IMR-90 (cell line): ENCODE measurements at regions not wholly inside any gene's neighbourhood (a gene's known extent, or its start where the extent isn't known, plus 50 kb on each side); places are given as distances from the start of the nearest gene placed in this dataset.

ENCODE experiments used
- ATAC-seq: fragments of 200-7000 bp; cut with Tn5 transposase; 2 replicates; pipeline ENCODE4 v1.9.1; 2020; ENCODE audit warnings: low read depth, mild to moderate bottlenecking, moderate library complexity
- BruUV-seq: library from RNA; stranded (reverse); fragments of 400-500 nt; replicated peaks from 2 replicates; lab custom pipeline; 2021; lab: Mats Ljungman, UMichigan
- CTCF ChIA-PET: fragments of 300-600 bp; formaldehyde crosslinking; extraction: SDS; loops from one replicate; lab custom pipeline; 2021; ENCODE audit warnings: antibody characterized with exemption; lab: Yijun Ruan, JAX
- POLR2A ChIA-PET: fragments of 300-600 bp; sonication (Branson Sonifier 250); formaldehyde crosslinking; loops from one replicate; lab custom pipeline; 2022; ENCODE audit warnings: antibody characterized with exemption; ENCODE audit not compliant: unreplicated experiment; lab: Charles Lee
- DNase-seq: peaks from one replicate; pipeline ENCODE4 v3.0.0; 2013
- H2AFZ ChIP-seq: replicated peaks from 2 replicates; pipeline ENCODE3; 2013; ENCODE audit warnings: low read length, mild to moderate bottlenecking; ENCODE audit not compliant: poor library complexity
- H2AK5ac ChIP-seq: 2 replicates; pipeline ENCODE4 v1.6.1; 2013; ENCODE audit warnings: low read depth, low read length, inconsistent platforms
- H2AK9ac ChIP-seq: replicated peaks from 2 replicates; pipeline ENCODE3; 2013; ENCODE audit warnings: mild to moderate bottlenecking, low read depth, low read length, moderate library complexity; ENCODE audit not compliant: poor library complexity
- H2BK120ac ChIP-seq: 2 replicates; pipeline ENCODE4 v1.6.1; 2013; ENCODE audit warnings: low read depth, low read length, inconsistent platforms
- H2BK15ac ChIP-seq: 3 replicates; pipeline ENCODE4 v1.6.1; 2013; ENCODE audit warnings: low read depth, low read length, inconsistent platforms
- H2BK20ac ChIP-seq: 2 replicates; pipeline ENCODE4 v1.6.1; 2013; ENCODE audit warnings: low read depth, mild to moderate bottlenecking, inconsistent platforms, low read length, moderate library complexity
- H2BK5ac ChIP-seq: 2 replicates; pipeline ENCODE4 v1.6.1; 2013; ENCODE audit warnings: mild to moderate bottlenecking, low read depth, low read length, inconsistent platforms; ENCODE audit not compliant: poor library complexity, severe bottlenecking
- H3K14ac ChIP-seq: replicated peaks from 2 replicates; pipeline ENCODE4 v1.6.1; 2013; ENCODE audit warnings: low read depth, low read length, inconsistent platforms
- H3K18ac ChIP-seq: 2 replicates; pipeline ENCODE4 v1.6.1; 2013; ENCODE audit warnings: low read depth, low read length, control low read depth
- H3K23ac ChIP-seq: 2 replicates; pipeline ENCODE4 v1.6.1; 2013; ENCODE audit warnings: low read depth, low read length, inconsistent platforms
- H3K27ac ChIP-seq: 2 replicates; pipeline ENCODE4 v1.5.1; 2013; ENCODE audit warnings: mild to moderate bottlenecking, control low read depth, low read length; ENCODE audit not compliant: insufficient read depth
- H3K27me3 ChIP-seq: 2 replicates; pipeline ENCODE4 v1.6.1; 2013; ENCODE audit warnings: low read length; ENCODE audit not compliant: control insufficient read depth, insufficient read depth
- H3K36me3 ChIP-seq: 2 replicates; pipeline ENCODE4 v1.6.1; 2013; ENCODE audit warnings: low read length, mixed read lengths; ENCODE audit not compliant: control insufficient read depth, insufficient read depth
- H3K4ac ChIP-seq: 2 replicates; pipeline ENCODE4 v1.6.1; 2013; ENCODE audit warnings: low read depth, low read length, inconsistent platforms
- H3K4me1 ChIP-seq: 2 replicates; pipeline ENCODE4 v1.6.1; 2013; ENCODE audit warnings: low read length, mixed read lengths; ENCODE audit not compliant: control insufficient read depth, insufficient read depth
- H3K4me2 ChIP-seq: 2 replicates; pipeline ENCODE4 v1.6.1; 2013; ENCODE audit warnings: low read depth, mild to moderate bottlenecking, control low read depth, low read length, moderate library complexity
- H3K4me3 ChIP-seq: 2 replicates; pipeline ENCODE4 v1.5.1; 2013; ENCODE audit warnings: low read depth, mild to moderate bottlenecking, control low read depth, low read length, moderate library complexity; ENCODE audit not compliant: insufficient read depth
- H3K56ac ChIP-seq: 2 replicates; pipeline ENCODE4 v1.6.1; 2013; ENCODE audit warnings: low read length, inconsistent platforms; ENCODE audit not compliant: insufficient read depth; ENCODE audit errors: extremely low read depth
- H3K79me1 ChIP-seq, 2 experiments: 2 replicates each; pipeline ENCODE4 v1.6.1; 2013; ENCODE audit warnings: low read length in 2 of 2, inconsistent platforms in 1 of 2, low read depth in 1 of 2
- H3K9ac ChIP-seq: 2 replicates; pipeline ENCODE4 v1.6.1; 2013; ENCODE audit warnings: low read depth, low read length, control low read depth
- H3K9me1 ChIP-seq: 2 replicates; pipeline ENCODE4 v1.6.1; 2013; ENCODE audit warnings: low read length, inconsistent platforms; ENCODE audit not compliant: insufficient read depth
- H3K9me3 ChIP-seq: 2 replicates; pipeline ENCODE4 v1.6.1; 2013; ENCODE audit warnings: low read length; ENCODE audit not compliant: control insufficient read depth, insufficient read depth
- H4K20me1 ChIP-seq: 2 replicates; pipeline ENCODE4 v1.6.1; 2013; ENCODE audit warnings: low read length, inconsistent platforms; ENCODE audit not compliant: insufficient read depth
- H4K5ac ChIP-seq: 2 replicates; pipeline ENCODE4 v1.6.1; 2013; ENCODE audit warnings: mild to moderate bottlenecking, low read depth, low read length, control low read depth
- H4K8ac ChIP-seq, 2 experiments: 2 replicates each; pipeline ENCODE4 v1.6.1; 2013; ENCODE audit warnings: low read depth in 2 of 2, low read length in 2 of 2, control low read depth in 1 of 2, inconsistent platforms in 1 of 2
- H4K91ac ChIP-seq: 2 replicates; pipeline ENCODE4 v1.6.1; 2013; ENCODE audit warnings: low read depth, low read length, inconsistent platforms; ENCODE audit not compliant: insufficient read depth
- BHLHE40 ChIP-seq: fragments of 150-350 bp; IDR thresholded peaks from 2 replicates; pipeline ENCODE4 v1.6.1; 2016; ENCODE audit warnings: mild to moderate bottlenecking, low read depth, low read length
- FOS ChIP-seq: fragments of 150-350 bp; IDR thresholded peaks from 2 replicates; pipeline ENCODE4 v1.6.1; 2016; ENCODE audit warnings: low read depth, low read length
- MAFK ChIP-seq: IDR thresholded peaks from 2 replicates; pipeline ENCODE4 v1.6.1; 2012; ENCODE audit warnings: low read depth, low read length, improper control_type of control experiment
- MAZ ChIP-seq: IDR thresholded peaks from 2 replicates; pipeline ENCODE4 v1.6.1; 2012; ENCODE audit warnings: low read depth, mild to moderate bottlenecking, low read length, improper control_type of control experiment, moderate library complexity, borderline replicate concordance
- NFE2L2 ChIP-seq: fragments of 150-350 bp; IDR thresholded peaks from 2 replicates; pipeline ENCODE4 v1.6.1; 2016; ENCODE audit warnings: low read depth, mild to moderate bottlenecking, low read length
- RAD21 ChIP-seq: IDR thresholded peaks from 2 replicates; pipeline ENCODE4 v1.6.1; 2012; ENCODE audit warnings: low read length, improper control_type of control experiment
- RCOR1 ChIP-seq: IDR thresholded peaks from 2 replicates; pipeline ENCODE4 v1.6.1; 2012; ENCODE audit warnings: mild to moderate bottlenecking, low read length, improper control_type of control experiment; ENCODE audit not compliant: insufficient replicate concordance
- RFX5 ChIP-seq: IDR thresholded peaks from 2 replicates; pipeline ENCODE4 v1.8.0; 2012; ENCODE audit warnings: low read depth, mild to moderate bottlenecking, low read length, moderate library complexity
- SMC3 ChIP-seq: fragments of 150-350 bp; IDR thresholded peaks from 2 replicates; pipeline ENCODE4 v1.6.1; 2016; ENCODE audit warnings: low read depth, mild to moderate bottlenecking, antibody characterized with exemption, low read length, moderate library complexity
- WGBS, 2 experiments: methylation state at CpG; one replicate each; pipeline versions ENCODE4 v1.1.5 to v1.1.7; 2013; ENCODE audit warnings: missing lambda C conversion rate in 2 of 2; ENCODE audit not compliant: insufficient read length in 1 of 2; ENCODE audit errors: extremely low coverage in 2 of 2; 5-methylcytosine and 5-hydroxymethylcytosine counted together
- dilution Hi-C: fragments of 300-500 bp; cut with HindIII; formaldehyde crosslinking; loops from one replicate; pipeline ENCODE4 v1.14.3; 2018; ENCODE audit warnings: low sequenced_read_pairs; ENCODE audit not compliant: unreplicated experiment
- in situ Hi-C: fragments of 300-500 bp; cut with MboI; formaldehyde crosslinking; loops from 3 replicates; pipeline ENCODE4 v1.14.3; 2019; ENCODE audit warnings: low sequenced_read_pairs, inconsistent platforms, mixed read lengths
- intact Hi-C: fragments of 100-400 bp; cut with micrococcal nuclease; formaldehyde crosslinking; loops from 2 replicates; pipeline ENCODE4 v1.10.0; 2022
- TF ChIP-seq, protein P1 (sequence below): conservative IDR thresholded peaks from 2 replicates; pipeline ENCODE4 v1.5.1; 2012; ENCODE audit warnings: mild to moderate bottlenecking, low read depth, low read length, improper control_type of control experiment
- TF ChIP-seq, protein P2 (sequence below): fragments of 150-350 bp; IDR thresholded peaks from 2 replicates; pipeline ENCODE4 v1.6.1; 2017; ENCODE audit warnings: mild to moderate bottlenecking, antibody characterized with exemption, low read length, low read depth
- TF ChIP-seq, protein P3 (sequence below): fragments of 150-350 bp; IDR thresholded peaks from 2 replicates; pipeline ENCODE4 v1.6.1; 2016; ENCODE audit warnings: low read depth, mild to moderate bottlenecking, low read length, moderate library complexity, borderline replicate concordance

DNA sequence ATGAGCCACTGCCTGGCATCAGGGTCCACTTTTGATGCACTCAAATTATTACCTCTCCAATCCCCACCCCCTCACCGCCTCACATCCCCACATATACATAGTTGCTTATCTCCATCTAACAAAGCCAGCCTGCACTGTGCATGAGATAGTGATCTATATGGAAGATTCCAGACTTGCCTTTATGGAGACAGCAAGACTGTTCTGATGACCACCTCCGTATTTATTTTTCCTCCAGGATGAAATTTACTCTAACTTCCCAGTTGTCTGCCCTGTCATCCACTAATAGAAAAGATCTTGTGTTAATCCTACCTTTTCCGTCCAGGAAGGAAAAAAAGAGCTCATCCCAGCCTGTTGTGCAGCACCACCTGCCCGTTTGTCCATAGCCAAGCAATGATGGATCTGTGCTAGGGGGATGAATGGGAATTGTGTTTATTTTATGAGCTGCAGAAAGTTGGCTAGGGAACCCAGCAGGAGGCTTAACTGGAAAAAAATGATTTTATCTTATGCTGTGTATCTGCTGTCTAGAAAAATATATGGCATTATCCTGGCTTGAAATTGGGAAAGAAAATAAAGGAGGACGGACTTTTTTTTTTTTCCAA lies 114.5 kb downstream of the CD47 start:
- H3K4me2 ChIP-seq = no peak overlapping the region
- H4K5ac ChIP-seq = no peak overlapping the region
- no peak overlapping the region for H2BK15ac ChIP-seq
- H3K4me1 ChIP-seq = no peaks in the 10 kb centered on the region
- CTCF ChIA-PET = no interaction called here
- no peak overlapping the region for H3K4ac ChIP-seq
- no TSS peak for BruUV-seq
- no peaks in the 10 kb centered on the region for H3K79me1 ChIP-seq
- no peak for ATAC-seq
- no peaks in the 10 kb centered on the region for H4K20me1 ChIP-seq
- H3K27ac ChIP-seq = no peak overlapping the region
- no peak overlapping the region for H4K8ac ChIP-seq
- H2AK5ac ChIP-seq = no peak overlapping the region
- POLR2A ChIA-PET = no interaction called here
- intact Hi-C loops (no loop called here), dilution Hi-C loops (no loop called here), in situ Hi-C loops (no loop called here)
- no peaks in the 10 kb centered on the region for H3K9me1 ChIP-seq
- H2AK9ac ChIP-seq = no peak overlapping the region
- no peak overlapping the region for H3K56ac ChIP-seq
- no peak overlapping the region for H2AFZ ChIP-seq
- H3K9me3 ChIP-seq = no peaks in the 10 kb centered on the region
- TF ChIP-seq MAFK (no peak), NFE2L2 (no peak), MAZ (no peak), RCOR1 (no peak), FOS (no peak), RFX5 (no peak), SMC3 (no peak), RAD21 (no peak), BHLHE40 (no peak)
- TF ChIP-seq, protein P1, sequence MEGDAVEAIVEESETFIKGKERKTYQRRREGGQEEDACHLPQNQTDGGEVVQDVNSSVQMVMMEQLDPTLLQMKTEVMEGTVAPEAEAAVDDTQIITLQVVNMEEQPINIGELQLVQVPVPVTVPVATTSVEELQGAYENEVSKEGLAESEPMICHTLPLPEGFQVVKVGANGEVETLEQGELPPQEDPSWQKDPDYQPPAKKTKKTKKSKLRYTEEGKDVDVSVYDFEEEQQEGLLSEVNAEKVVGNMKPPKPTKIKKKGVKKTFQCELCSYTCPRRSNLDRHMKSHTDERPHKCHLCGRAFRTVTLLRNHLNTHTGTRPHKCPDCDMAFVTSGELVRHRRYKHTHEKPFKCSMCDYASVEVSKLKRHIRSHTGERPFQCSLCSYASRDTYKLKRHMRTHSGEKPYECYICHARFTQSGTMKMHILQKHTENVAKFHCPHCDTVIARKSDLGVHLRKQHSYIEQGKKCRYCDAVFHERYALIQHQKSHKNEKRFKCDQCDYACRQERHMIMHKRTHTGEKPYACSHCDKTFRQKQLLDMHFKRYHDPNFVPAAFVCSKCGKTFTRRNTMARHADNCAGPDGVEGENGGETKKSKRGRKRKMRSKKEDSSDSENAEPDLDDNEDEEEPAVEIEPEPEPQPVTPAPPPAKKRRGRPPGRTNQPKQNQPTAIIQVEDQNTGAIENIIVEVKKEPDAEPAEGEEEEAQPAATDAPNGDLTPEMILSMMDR = no peak
- TF ChIP-seq, protein P2, sequence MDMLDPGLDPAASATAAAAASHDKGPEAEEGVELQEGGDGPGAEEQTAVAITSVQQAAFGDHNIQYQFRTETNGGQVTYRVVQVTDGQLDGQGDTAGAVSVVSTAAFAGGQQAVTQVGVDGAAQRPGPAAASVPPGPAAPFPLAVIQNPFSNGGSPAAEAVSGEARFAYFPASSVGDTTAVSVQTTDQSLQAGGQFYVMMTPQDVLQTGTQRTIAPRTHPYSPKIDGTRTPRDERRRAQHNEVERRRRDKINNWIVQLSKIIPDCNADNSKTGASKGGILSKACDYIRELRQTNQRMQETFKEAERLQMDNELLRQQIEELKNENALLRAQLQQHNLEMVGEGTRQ = no peak
- TF ChIP-seq, protein P3, sequence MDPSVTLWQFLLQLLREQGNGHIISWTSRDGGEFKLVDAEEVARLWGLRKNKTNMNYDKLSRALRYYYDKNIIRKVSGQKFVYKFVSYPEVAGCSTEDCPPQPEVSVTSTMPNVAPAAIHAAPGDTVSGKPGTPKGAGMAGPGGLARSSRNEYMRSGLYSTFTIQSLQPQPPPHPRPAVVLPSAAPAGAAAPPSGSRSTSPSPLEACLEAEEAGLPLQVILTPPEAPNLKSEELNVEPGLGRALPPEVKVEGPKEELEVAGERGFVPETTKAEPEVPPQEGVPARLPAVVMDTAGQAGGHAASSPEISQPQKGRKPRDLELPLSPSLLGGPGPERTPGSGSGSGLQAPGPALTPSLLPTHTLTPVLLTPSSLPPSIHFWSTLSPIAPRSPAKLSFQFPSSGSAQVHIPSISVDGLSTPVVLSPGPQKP = no peak
- H2BK20ac ChIP-seq = no peak overlapping the region
- H3K36me3 ChIP-seq = no peaks in the 10 kb centered on the region
- H2BK120ac ChIP-seq = no peak overlapping the region
- H3K27me3 ChIP-seq = peaks cover 13% of the 10 kb centered on the region
- WGBS, 2 experiments = 80% methylated on average over 1 of the region's 5 CpGs; no CpG with 5 or more reads in 1 of the 2 experiments
- no peak overlapping the region for H4K91ac ChIP-seq
- no peak overlapping the region for H3K9ac ChIP-seq
- H3K23ac ChIP-seq = no peak overlapping the region
- no peak overlapping the region for H3K18ac ChIP-seq
- H3K4me3 ChIP-seq = no peak overlapping the region
- no peak for DNase-seq
- H3K14ac ChIP-seq = no peak overlapping the region
- H2BK5ac ChIP-seq = no peak overlapping the region
